WI38 (cell line): ENCODE measurements at regions not wholly inside any gene's neighbourhood (a gene's known extent, or its start where the extent isn't known, plus 50 kb on each side); places are given as distances from the start of the nearest gene placed in this dataset.

Source experiments
- H3K4me3 ChIP-seq: 2 replicates; pipeline ENCODE4 v1.5.1; 2011; ENCODE audit warnings: low read depth, mild to moderate bottlenecking, control low read depth, low read length
- TF ChIP-seq, protein P1 (sequence below): IDR thresholded peaks from 2 replicates; pipeline ENCODE4 v1.5.1; 2012; ENCODE audit warnings: low read depth, mild to moderate bottlenecking, control low read depth, low read length

DNA sequence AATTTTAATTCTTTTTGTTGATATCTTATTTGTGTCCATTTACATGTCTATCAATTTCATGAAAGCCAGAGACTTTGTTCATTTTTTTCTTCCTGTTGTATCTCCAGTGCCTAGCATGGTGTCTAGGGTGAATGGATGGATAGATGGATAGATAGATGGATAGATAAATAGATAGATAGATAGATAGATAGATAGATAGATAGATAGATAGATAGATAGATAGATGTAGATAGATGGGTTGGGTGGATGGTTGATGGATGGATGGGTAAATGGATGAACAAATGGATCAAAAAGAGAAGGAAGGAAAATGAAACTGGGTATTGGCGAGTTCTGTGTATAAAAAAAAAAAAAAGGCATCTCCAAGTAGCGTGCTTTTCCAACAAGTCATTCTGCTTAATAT lies 120.5 kb downstream of the FAM124B start:
- H3K4me3 ChIP-seq, result no peak overlapping the region
- TF ChIP-seq, protein P1, sequence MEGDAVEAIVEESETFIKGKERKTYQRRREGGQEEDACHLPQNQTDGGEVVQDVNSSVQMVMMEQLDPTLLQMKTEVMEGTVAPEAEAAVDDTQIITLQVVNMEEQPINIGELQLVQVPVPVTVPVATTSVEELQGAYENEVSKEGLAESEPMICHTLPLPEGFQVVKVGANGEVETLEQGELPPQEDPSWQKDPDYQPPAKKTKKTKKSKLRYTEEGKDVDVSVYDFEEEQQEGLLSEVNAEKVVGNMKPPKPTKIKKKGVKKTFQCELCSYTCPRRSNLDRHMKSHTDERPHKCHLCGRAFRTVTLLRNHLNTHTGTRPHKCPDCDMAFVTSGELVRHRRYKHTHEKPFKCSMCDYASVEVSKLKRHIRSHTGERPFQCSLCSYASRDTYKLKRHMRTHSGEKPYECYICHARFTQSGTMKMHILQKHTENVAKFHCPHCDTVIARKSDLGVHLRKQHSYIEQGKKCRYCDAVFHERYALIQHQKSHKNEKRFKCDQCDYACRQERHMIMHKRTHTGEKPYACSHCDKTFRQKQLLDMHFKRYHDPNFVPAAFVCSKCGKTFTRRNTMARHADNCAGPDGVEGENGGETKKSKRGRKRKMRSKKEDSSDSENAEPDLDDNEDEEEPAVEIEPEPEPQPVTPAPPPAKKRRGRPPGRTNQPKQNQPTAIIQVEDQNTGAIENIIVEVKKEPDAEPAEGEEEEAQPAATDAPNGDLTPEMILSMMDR, result no peak

DNA sequence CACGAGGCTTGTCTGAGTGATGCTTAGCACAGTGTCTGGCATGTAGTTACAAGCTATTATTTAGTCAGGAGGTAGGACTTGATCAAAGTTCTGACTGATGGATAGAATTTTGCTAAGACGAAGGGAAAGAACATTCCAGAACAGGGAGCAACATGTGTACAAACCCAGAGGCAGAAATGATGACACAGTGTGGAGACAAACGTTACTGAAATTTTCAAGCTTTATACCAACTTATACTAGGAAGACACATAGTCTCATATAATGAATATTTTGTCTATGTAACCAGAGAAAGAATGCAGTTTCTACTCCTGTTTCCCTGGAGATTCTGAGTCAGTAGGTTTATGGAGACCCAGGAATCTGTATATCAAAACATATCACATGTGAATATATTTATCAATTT lies 123.4 kb downstream of the FAM124B start:
- TF ChIP-seq, protein P1, result no peak
- H3K4me3 ChIP-seq, result no peak overlapping the region

DNA sequence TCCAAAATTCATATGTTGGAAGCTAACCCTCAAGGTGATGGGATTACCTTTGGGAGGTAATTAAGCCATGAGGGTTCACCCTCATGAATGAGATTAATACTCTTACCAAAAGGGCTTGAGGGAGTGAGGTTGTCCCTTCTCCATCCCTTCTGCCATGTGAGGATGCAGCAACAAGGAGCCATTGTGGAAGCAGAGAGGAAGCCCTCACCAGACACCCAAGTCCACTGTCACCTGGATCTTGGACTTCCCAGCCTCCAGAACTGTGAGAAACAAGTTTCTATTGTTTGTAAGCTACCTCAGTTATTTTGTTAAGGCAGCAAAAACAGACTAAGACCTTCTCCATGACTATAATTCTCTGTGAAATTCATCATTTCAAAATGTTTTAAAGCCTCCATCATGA lies 125.7 kb downstream of the FAM124B start:
- H3K4me3 ChIP-seq, result no peak overlapping the region
- TF ChIP-seq, protein P1, result no peak

DNA sequence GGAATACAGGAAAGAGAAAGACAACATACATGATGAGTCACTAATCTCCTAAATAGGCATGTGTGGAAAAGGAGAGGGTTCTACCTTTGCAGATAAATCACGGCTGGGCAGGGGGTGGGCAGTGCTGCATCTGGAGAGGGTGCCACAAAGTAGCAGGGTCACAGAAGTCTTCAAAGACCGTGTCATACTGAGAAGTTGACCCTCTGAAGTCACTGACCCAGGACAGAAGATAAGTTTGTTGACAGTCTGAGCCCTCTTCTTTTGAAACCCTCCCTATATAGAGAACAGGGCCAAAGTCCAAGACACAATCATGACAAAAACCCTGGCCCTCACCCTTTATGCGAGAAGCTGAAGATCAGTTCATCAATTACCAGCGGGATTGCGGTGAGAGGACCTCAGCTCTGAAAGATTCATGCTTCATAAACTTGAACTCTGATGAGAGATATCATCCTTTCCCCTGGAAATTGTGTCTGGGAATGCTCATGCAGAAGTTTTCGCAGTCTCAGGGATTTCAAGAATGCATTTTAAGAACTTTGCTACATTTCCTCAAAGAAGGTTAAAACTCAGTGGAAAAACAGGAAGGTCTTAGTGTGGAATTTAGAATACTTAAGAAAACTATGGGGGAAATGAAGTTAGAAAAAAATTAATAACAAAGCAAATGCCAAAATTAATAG lies 129.5 kb downstream of the FAM124B start:
- TF ChIP-seq, protein P1, result no peak
- H3K4me3 ChIP-seq, result no peak overlapping the region

DNA sequence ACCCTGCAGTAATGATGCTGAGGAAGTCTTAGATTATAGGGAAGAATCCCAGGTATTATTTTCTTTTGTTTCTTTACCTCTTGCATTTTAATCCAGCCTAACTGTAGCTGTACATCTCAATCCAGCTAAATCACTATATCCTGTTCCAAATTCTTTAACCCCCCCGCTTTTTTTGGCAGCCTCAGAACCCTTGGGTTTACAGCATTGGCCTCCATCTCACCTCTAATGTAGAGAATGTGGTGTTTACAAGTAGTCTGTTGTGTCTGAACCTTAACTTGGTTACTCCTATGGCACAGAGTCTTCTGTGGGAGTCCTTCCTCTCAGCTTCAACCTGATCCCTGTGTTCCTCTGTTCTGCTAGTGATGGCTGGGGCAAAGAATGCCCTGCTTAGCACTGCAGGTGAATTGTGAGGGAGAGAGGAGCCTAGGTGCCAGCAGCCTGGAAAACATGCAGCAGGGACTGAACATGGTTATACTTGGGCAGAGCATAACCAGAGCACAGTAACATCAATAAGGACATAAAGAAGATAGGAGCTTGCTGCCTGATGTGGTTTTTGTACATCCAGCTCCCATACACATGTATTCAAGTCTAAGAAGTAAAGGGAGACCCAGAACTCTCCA lies 130.2 kb downstream of the FAM124B start:
- no peak overlapping the region for H3K4me3 ChIP-seq
- TF ChIP-seq, protein P1, result no peak

DNA sequence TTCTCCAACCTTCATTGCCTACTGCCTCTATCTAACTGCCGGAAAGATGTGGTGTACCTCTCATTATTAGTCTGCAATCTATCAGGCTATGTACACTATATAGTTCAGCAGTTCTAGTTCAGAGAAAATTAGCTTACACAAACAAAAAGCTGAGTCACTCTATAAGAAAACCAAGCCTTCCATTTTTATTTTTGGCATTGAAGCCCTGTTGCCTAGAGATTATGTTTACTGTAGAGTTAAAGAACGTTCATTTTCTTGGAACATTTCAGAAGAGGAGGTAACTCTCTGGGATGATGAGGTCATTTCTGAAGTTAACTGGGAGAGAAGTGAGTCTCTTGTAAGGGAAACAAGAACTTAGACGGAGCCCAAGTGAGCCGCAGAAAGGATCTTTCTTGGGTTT lies 133.5 kb downstream of the FAM124B start:
- TF ChIP-seq, protein P1, result no peak
- H3K4me3 ChIP-seq, result no peak overlapping the region

DNA sequence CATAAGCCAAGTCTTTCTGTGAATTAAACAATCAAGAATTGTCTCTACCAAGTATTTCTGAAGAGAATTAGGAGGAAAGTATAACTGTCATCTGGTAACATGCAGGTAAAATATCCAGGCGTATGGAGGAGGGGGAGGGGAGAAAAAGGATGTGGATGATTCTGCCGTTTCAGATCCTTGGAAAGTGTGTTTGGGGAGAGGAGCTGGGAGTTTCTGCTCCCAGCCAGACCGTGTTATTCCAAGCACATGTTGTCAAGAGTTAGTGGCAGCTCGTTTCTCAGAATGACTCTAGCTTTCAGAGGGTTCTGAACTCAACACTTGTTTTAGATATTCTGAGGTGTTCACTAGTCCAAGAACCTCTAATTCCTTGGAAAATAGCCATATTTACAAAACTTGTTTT lies 137.6 kb downstream of the FAM124B start:
- H3K4me3 ChIP-seq, result no peak overlapping the region
- TF ChIP-seq, protein P1, result no peak
